Cardiac fibroblast (primary cell): ENCODE measurements at regions not wholly inside any gene's neighbourhood (a gene's known extent, or its start where the extent isn't known, plus 50 kb on each side); places are given as distances from the start of the nearest gene placed in this dataset.
A peak's percentile ranks its signal among the peaks of the same experiment; 100 is the strongest.

ENCODE experiments used
- DNase-seq, 2 donors: peaks; one replicate each; pipeline versions ENCODE4 v3.0.0 to v3.0.0-alpha.2; 2010; ENCODE audit warnings: low read depth in 2 of 2
- H3K4me3 ChIP-seq, 2 donors: replicated peaks in 1 of 2; 1 replicate in 1 of 2; 2 replicates in 1 of 2; pipeline ENCODE4 v1.5.1; 2011; ENCODE audit warnings: low read depth in 2 of 2, low read length in 2 of 2, mild to moderate bottlenecking in 2 of 2, moderate library complexity in 1 of 2
- CTCF ChIP-seq: IDR thresholded peaks from one replicate; pipeline ENCODE4 v1.5.1; 2011; ENCODE audit warnings: low read depth, mild to moderate bottlenecking, low read length, inconsistent platforms

GRCh38 chr1:55812281-55812680 is 597.1 kb upstream of the USP24 start:
- H3K4me3 ChIP-seq = no peak overlapping the region
- TF ChIP-seq CTCF = no peak
- peak; percentile 40 to 55 for DNase-seq

- TF ChIP-seq CTCF = no peak
- DNase-seq = no peak
- no peak overlapping the region for H3K4me3 ChIP-seq
Observed at GRCh38 chr1:55808263-55808662, 593.1 kb upstream of the USP24 start.

DNA sequence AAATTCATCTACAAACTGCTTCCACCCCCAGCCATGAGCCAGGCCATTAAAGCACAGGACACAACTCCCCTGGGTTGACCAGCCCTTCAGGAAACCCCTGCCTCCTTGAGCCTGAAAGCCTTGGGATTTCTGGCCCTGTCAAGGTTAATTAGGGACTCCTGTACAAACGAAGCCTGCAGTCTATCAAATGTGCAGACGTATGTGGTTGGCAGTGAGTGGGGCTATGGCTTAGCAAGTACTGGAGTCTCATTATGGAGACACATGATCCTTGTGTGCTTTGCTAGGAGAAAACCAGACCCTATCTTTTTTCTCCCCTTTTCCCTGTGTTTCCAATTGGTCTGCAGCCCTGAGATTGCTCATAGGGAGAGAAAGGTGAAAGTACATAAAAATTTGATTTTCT is 588.3 kb upstream of the USP24 start:
- TF ChIP-seq CTCF = no peak
- H3K4me3 ChIP-seq = no peak overlapping the region
- DNase-seq = no peak

DNA sequence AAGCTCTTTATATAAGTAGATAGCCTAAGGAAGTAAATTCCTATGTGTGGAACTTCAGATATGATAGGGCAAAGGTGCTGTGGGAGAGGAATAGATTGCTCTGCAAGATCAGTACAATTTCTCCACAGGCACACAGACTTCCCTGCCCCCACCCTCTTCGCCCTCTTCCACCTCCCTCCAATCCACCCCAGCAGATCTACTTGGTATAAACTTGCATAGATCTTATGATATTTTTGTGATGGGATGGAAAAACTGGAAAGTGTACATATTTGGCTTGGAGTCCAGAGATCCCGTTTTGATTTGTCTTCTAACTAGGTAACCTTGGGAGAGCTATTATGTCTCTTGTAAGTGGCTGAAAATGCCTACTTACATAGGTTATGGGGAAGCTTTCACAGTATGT is 586.3 kb upstream of the USP24 start:
- DNase-seq = no peak
- no peak for TF ChIP-seq CTCF

DNA sequence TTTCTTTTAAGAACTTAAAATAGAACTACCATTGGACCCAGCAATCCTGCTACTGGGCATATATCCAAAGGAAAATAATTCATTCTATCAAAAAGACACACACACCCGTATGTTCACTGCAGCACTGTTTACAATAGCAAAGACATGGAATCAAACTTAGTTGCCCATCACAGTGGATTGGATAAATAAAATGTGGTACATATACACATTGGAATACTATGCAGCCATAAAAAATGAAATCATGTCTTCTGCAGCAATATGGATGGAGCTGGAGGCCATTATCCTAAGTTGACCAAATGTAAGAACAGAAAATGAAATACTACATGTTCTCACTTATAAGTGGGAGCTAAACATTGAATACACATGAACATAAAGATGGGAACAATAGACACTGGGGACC is 585.3 kb upstream of the USP24 start:
- no peak for DNase-seq
- TF ChIP-seq CTCF = no peak
- H3K4me3 ChIP-seq = no peak overlapping the region

More for the DNA sequence above, 586.3 kb upstream of the USP24 start:
- no peak overlapping the region for H3K4me3 ChIP-seq

- no peak for DNase-seq
Observed at GRCh38 chr1:55793856-55794255, 578.7 kb upstream of the USP24 start.

More at GRCh38 chr1:55793856-55794255, 578.7 kb upstream of the USP24 start:
- no peak for TF ChIP-seq CTCF
- H3K4me3 ChIP-seq = no peak overlapping the region
